Skeletal muscle satellite cell (primary cell): ENCODE measurements at regions not wholly inside any gene's neighbourhood (a gene's known extent, or its start where the extent isn't known, plus 50 kb on each side); places are given as distances from the start of the nearest gene placed in this dataset.
"Not testable (repeated sequence)": the region's sequence is repeated elsewhere in the genome, so short reads cannot be mapped to it uniquely, and the experiment has no call there.

Experiments used
- H3K27me3 ChIP-seq: 2 replicates; pipeline ENCODE4 v1.7.0; 2013; ENCODE audit warnings: low read length; ENCODE audit not compliant: control insufficient read depth, insufficient read depth
- H3K36me3 ChIP-seq: 2 replicates; pipeline ENCODE4 v1.7.0; 2013; ENCODE audit warnings: mild to moderate bottlenecking, control low read depth, low read length; ENCODE audit not compliant: insufficient read depth
- H3K4me1 ChIP-seq: 2 replicates; pipeline ENCODE4 v1.7.0; 2013; ENCODE audit warnings: low read length; ENCODE audit not compliant: control insufficient read depth, insufficient read depth
- H3K4me2 ChIP-seq: 2 replicates; pipeline ENCODE4 v1.7.0; 2013; ENCODE audit warnings: mild to moderate bottlenecking, low read length
- H3K4me3 ChIP-seq: 2 replicates; pipeline ENCODE4 v1.7.0; 2013; ENCODE audit warnings: low read length
- H3K9ac ChIP-seq: 2 replicates; pipeline ENCODE4 v1.7.0; 2013; ENCODE audit warnings: mild to moderate bottlenecking, low read depth, low read length, moderate library complexity
- H3K9me3 ChIP-seq: replicated peaks from 2 replicates; pipeline ENCODE4 v1.7.0; 2013; ENCODE audit warnings: mild to moderate bottlenecking, control low read depth, low read length

DNA sequence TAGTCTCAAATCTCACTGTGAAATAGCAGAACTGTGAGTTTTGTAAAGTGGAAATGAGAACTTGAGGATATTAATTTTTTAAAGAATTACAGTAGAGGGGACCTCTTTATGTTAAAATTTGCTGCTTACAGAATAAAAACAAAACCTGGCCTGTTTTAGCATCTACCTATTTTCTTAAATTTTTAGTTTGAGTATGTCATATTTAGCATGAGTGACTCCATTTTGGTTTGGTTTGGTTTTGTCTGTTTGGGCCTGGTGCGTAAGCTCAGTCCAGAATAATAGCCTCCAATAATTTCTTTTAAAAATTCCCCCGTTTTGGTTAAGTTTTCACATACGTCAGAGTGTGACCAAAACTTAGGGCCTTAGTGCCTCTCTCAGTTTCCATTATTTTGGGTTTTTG, 152.0 kb upstream of the ZNF92 start:
- Histone ChIP-seq H3K4me2 (no peak overlapping the region), H3K36me3 (no peaks in the 10 kb centered on the region), H3K9me3 (no peaks in the 10 kb centered on the region), H3K27me3 (no peaks in the 10 kb centered on the region), H3K4me1 (no peaks in the 10 kb centered on the region), H3K4me3 (no peak overlapping the region), H3K9ac (no peak overlapping the region)

DNA sequence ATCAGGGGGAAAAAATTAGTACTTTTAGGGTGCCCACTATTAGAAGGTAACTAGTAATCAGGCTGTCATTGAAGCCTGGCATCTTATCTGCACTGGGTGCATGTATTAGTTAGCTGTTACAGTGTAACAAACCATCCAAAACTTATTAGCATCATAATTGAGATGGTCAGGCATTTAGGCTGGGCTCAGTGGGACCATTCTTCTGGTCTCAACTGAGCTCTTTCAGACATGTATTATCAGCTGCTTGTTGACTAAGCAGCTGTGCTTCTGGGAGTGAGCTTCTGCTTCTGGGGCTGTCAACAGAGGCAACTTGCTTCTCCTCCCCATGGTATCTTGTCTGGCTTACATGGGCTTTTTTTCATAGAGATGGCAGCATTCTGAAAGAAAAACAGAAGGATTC, 154.0 kb upstream of the ZNF92 start:
- no peak overlapping the region for H3K4me2 ChIP-seq
- H3K4me1 ChIP-seq = no peaks in the 10 kb centered on the region
- H3K27me3 ChIP-seq = no peaks in the 10 kb centered on the region
- H3K9me3 ChIP-seq = no peaks in the 10 kb centered on the region
- H3K9ac ChIP-seq = no peak overlapping the region
- H3K36me3 ChIP-seq = no peaks in the 10 kb centered on the region
- no peak overlapping the region for H3K4me3 ChIP-seq

DNA sequence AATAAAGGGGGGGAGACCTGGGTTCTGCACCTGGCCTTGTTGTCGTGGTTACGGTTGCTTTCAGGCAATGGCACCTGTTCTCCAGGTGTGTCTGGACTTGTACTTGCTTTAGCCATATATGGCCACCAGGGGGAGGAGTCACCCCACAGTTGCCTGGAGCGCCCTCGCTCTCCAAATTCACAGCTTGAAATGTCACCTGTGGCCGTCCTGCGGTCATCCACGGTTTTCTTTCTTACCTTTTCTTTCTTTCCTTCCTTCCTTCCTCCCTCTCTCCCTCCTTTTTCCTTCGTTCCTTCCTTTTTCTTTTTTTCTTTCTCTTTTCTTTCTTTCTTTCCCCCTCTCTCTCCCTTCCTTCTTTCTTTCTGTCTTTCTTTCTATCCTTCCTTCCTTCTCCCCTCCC, 157.2 kb upstream of the ZNF92 start:
- no peaks in the 10 kb centered on the region for H3K4me1 ChIP-seq
- H3K4me3 ChIP-seq = no peak overlapping the region
- no peaks in the 10 kb centered on the region for H3K27me3 ChIP-seq
- H3K4me2 ChIP-seq = no peak overlapping the region
- H3K36me3 ChIP-seq = no peaks in the 10 kb centered on the region
- H3K9ac ChIP-seq = no peak overlapping the region
- no peaks in the 10 kb centered on the region for H3K9me3 ChIP-seq

DNA sequence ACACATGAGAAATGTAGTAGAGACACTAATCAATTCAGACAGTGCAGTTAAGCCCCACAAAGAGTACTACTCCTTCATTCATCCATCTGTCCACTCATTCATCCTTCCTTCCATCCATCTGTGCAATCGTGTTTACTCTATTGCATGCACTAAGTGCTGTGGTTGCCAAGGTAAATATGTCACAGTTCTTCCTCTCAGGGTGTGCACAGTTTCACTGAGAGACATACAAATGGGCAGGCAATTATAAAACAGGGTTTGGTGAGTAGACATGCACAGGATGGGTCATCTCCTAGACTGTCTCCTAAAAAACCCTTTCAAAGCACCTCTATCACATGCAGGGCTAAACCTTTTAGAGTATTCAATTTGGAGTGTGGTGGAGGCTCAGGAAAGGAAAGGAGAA, 160.4 kb upstream of the ZNF92 start:
- not testable (repeated sequence) for H3K27me3 ChIP-seq, H3K4me1 ChIP-seq, H3K9ac ChIP-seq, H3K9me3 ChIP-seq, H3K36me3 ChIP-seq, H3K4me2 ChIP-seq, H3K4me3 ChIP-seq

DNA sequence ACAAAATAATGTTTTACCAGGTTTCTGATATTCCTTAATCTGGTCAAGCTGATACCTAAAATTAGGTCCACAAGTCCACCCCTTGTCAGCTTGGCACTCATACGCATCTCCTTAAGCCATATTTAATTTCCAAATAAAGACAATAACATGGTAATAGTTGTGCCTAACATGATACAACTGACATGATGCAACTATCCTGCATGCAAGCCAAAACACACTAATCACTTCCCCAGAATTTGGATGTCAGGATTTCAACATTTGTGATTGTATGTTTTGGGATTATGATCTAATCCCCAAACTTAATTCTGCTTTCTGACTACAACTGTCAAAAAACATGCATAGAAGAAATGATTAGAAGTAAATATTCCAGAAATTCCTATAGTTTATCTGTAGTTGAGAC, 174.4 kb upstream of the ZNF92 start:
- not testable (repeated sequence) for H3K4me1 ChIP-seq, H3K9ac ChIP-seq, H3K36me3 ChIP-seq, H3K9me3 ChIP-seq, H3K4me3 ChIP-seq, H3K27me3 ChIP-seq, H3K4me2 ChIP-seq

DNA sequence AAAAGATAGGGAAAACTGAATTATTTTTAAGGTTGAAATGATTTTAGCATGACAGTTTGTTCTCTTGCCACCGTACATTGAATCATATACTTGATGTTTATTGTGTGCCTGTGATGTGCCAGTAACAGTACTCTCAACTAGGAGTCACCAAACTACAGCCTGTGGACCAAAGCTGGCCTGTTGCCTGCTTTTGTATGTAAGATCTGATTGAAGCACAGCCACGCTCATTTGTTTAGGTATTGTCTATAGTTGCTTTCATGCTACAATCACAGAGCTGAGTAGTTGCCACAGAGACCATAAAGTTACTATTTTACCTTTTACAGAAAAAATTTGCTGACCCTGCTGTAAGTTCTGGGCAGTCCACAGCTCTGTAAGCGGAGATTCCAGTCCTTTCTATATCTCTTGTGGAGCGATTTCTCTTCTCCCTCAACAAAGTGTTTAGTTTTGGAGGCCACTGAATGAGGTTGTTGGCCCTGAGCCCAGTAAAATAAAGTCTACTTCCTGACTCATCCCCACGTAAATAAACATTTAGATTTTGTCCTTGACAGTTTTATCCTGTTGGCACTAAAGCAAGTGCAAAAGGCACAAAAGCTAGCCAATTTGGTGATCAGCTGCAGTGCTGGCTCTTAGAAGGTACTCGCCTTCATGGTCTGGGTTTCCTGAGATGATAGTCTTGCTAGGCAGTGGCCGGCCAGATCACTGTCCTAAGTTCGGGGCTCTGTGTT, 180.2 kb upstream of the ZNF92 start:
- not testable (repeated sequence) for H3K27me3 ChIP-seq, H3K4me1 ChIP-seq, H3K9me3 ChIP-seq, H3K9ac ChIP-seq, H3K4me3 ChIP-seq, H3K4me2 ChIP-seq, H3K36me3 ChIP-seq

DNA sequence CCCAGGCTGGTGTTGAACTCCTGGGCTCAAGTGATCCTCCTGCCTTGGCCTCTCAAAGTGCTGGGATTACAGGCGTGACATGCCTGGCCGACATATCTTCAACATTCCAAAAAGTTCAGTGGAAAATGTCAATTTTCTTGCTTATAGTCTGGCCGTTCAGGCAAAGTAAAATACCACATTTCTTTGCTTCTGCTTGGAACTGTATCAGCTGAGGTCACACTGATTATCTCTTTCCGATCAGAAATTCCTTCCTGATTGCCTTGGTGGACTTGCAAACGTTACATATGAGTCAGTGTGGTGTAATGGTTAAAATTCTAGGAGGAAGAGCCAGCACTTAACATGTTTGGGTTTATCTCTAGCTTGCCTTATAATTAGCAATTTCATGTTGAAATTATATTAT, 170.6 kb upstream of the ERV3-1 start:
- H3K9ac ChIP-seq, H3K36me3 ChIP-seq, H3K4me2 ChIP-seq, H3K9me3 ChIP-seq, H3K4me1 ChIP-seq, H3K4me3 ChIP-seq, H3K27me3 ChIP-seq: not testable (repeated sequence)

DNA sequence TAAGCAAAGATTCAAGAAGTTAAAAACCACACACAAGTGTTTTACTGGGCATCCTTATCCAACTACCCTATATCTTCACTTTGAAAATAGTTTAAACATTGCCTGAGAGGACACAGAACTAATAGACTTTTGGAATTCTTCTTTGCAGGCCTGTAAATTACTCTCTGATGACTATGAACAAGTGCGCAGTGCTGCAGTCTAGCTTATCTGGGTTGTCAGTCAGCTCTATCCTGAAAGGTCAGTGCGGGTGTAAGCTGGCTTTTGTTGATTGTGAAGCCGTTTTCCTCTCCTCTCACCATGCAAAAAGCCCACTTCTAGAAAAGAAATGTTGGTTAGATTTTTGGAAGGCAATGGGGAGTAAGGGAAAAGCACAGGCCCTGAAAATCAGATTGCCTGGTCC, 143.6 kb upstream of the ERV3-1 start:
- not testable (repeated sequence) for H3K27me3 ChIP-seq, H3K4me3 ChIP-seq, H3K9ac ChIP-seq, H3K9me3 ChIP-seq, H3K36me3 ChIP-seq, H3K4me1 ChIP-seq, H3K4me2 ChIP-seq

DNA sequence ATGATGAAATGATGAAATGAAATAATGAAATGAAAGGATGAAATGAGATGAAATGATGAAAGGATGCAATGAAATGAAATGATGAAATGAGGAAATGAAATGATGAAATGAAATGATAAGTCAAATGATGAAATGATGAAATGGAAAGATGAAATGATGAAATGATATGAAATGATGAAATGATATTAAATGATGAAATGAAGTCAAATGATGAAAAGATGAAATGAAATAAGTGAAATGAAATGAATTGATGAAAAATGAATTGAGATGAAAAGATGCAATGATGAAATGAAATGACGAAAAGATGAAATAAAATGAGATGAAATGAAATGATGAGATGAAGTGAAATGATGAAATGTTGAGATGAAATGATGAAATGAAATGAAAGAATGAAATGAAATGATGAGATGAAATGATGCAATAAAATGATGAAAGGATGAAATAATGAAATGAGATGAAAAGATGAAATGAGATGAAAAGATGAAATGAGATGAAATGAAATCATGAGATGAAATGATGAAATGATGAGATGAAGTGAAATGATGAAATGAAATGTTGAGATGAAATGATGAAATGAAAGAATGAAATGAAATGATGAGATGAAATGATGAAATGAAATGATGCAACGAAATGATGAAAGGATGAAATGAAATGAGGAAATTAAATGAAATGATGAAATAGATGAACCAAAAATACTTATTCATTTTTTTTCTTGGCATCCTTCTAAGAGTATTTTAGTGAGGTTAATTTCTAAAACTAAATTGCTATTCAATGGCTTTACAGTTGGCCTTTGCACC, 139.8 kb upstream of the ERV3-1 start:
- H3K4me1 ChIP-seq, H3K27me3 ChIP-seq, H3K36me3 ChIP-seq, H3K4me2 ChIP-seq, H3K9ac ChIP-seq, H3K9me3 ChIP-seq, H3K4me3 ChIP-seq: not testable (repeated sequence)

DNA sequence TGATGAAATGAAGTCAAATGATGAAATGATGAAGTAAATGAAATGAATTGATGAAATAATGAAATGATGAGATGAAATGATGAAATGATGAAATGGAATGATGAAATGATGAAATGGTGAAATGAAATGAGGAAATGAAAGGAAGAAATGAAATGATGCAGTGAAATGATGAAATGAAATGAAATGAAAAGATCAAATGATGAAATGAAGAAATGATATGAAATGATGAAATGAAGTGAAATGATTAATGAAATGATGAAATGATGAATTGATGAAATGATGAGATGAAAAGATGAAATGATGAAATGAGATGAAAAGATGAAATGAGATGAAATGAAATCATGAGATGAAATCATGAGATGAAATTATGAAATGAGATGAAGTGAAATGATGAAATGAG, 139.2 kb upstream of the ERV3-1 start:
- not testable (repeated sequence) for H3K4me1 ChIP-seq, H3K4me3 ChIP-seq, H3K9me3 ChIP-seq, H3K9ac ChIP-seq, H3K4me2 ChIP-seq, H3K27me3 ChIP-seq, H3K36me3 ChIP-seq

DNA sequence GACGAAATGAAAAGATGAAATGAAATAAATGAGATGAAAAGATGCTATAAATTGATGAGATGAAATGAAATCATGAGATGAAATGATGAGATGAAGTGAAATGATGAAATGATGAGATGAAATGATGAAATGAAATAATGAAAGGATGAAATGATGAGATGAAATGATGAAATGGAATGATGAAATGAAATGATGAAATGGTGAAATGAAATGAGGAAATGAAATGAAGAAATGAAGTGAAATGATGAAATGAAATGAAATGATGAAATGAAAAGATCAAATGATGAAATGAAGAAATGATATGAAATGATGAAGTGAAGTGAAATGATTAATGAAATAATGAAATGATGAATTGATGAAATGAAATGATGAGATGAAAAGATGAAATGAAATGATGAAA, 138.5 kb upstream of the ERV3-1 start:
- H3K4me1 ChIP-seq, H3K4me3 ChIP-seq, H3K9ac ChIP-seq, H3K9me3 ChIP-seq, H3K27me3 ChIP-seq, H3K4me2 ChIP-seq, H3K36me3 ChIP-seq: not testable (repeated sequence)

DNA sequence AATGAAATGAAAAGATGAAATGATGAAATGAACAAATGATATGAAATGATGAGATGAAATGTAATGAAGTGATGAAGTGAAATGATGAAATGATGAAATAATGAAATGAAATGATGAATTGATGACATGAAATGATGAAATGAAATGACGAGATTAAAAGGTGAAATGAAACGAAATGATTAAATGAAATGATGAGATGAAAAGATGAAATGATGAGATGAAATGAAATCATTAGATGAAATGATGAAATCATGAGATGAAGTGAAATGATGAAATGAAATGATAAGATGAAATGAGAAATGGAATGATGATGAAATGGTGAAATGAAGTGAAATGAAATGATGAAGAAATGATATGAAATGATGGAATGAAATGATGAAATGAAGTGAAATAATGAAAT, 138.1 kb upstream of the ERV3-1 start:
- not testable (repeated sequence) for H3K36me3 ChIP-seq, H3K4me3 ChIP-seq, H3K9ac ChIP-seq, H3K27me3 ChIP-seq, H3K4me1 ChIP-seq, H3K4me2 ChIP-seq, H3K9me3 ChIP-seq
